ENCODE measurements at regions not wholly inside any gene's neighbourhood (a gene's known extent, or its start where the extent isn't known, plus 50 kb on each side); places are given as distances from the start of the nearest gene placed in this dataset.
"Not testable (repeated sequence)": the region's sequence is repeated elsewhere in the genome, so short reads cannot be mapped to it uniquely, and the experiment has no call there.

DNA sequence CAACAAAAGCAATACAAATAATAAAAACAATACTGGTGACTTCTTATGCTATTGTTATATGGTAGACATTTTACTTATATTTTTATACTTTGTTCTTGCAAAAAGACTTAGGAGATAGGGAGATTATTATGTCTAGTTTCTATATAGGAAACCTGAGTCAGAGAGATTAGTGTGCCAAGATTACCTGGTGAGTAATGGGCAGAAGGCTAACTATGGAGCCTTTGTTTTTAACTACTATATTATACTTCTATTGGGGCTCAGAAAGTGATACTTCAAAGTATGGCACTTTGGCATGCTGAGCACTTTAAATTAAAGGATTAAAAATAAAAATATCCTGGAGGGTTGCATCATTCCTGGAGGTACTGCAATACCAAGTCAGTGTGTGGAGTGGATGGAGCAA, 117.5 kb upstream of the CLINT1 start:
- DNase-seq (ENCODE audit: low read depth), result no peak

DNA sequence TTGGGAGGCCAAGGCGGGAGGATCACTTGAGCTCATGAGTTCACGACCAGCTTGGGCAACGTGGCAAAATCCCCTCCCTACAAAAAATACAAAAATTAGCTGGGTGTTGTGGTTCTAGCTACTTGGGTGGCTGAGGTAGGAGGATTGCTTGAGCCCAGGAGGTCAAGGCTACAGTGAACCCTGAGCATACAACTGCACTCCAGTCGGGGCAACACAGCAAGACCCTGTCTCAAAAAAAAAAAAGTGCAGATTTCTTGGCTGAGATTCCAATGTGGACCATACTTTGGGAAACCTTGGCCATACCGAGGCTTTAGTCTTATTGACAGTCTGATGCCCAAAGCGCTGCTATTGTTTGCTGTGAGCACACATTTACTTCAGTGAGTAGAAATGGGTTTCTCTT, 113.6 kb upstream of the CLINT1 start:
- DNase-seq (ENCODE audit: low read depth), result no peak

DNA sequence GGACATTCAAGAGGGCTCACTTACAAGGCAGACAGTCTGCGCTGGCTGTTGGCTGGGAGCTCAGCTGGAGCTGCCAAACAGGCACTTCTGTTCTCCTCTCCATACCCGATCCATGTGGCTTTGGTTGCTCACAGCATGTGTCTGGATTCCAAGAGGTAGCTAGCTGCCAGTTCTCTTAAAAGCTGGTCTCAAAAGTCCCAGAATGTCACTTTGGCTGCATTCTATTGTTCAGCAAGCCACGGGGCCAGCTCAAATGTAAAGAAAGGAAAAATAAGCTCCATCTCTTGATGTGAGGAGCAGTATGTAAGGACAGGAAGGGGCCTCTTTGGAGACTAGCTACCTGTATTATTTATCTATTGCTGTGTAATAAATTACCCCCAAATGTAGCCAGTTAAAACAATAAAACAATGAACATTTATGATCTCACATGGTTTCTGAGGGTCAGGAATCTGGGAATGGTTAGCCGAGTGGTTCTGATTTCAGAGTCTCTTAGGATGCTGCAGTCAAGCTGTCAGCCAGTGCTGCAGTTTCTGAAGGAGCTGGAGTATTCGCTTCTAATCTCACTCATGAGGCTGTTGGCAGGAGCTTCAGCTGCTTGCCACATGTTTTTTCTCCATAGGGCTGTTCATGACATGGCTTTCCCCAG, 112.7 kb upstream of the CLINT1 start:
- no peak for DNase-seq (ENCODE audit: low read depth)

DNA sequence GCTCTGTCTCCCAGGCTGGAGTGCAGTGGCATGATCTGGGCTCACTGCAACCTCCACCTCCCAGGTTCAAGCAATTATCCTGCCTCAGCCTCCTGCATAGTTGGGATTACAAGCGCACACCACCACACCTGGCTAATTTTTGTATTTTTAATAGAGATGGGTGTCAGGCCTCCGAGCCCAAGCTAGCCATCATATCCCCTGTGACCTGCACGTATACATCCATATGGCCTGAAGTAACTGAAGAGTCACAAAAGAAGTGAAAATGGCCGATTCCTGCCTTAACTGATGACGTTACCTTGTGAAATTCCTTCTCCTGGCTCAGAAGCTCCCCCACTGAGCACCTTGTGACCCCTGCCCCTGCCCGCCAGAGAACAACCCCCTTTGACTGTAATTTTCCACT, 109.6 kb upstream of the CLINT1 start:
- DNase-seq (ENCODE audit: low read depth), result not testable (repeated sequence)

DNA sequence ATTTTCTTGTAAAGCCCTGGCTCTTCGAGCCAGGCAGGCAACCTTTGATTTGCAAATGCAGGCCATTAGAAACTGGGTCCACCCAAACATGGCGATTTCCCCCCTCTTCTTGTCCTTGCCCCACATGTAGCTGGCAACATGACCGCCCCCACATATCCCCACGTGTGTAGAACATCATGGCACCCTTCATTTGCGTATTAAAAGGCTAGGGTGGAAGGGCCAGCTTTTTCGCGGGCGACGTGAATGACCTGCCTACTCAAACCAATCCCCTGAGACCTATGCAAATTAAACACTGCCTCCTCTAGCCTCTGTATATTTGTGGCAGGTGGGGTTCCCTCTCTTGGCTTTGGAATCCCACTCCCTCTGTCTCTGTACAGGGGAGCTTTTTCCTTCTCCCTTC, 107.0 kb upstream of the CLINT1 start:
- no peak for DNase-seq (ENCODE audit: low read depth)

DNA sequence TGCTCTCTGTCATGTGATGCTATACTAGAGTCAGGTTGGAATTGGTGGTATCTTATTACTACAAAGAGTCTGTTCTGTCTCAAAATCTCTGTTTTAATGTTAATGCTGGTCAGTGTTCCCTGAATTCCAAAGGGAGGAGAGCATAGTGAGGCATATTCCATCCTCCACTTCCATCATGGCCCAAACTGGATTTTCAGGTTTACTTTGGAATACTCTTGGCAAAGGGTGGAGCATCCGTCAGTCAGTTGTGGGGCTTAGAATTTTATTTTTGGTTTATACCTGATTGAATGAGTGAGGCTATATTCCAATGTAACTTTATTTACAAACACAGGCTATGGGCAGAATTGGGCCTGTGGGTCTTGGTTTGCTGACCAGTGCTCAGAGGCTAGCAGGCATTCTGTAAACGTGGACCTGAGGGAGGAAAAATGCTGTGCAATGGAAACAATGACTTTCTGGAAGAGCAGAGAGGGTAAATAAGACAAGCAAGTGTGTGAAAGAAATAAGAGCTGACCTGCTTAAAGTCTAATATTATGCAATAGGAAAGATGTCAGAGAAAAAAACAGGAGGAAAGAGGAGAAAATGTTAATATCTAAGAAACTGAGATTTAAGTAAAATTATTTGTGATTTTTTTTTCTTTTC, 106.2 kb upstream of the CLINT1 start:
- DNase-seq (ENCODE audit: low read depth), result no peak

DNA sequence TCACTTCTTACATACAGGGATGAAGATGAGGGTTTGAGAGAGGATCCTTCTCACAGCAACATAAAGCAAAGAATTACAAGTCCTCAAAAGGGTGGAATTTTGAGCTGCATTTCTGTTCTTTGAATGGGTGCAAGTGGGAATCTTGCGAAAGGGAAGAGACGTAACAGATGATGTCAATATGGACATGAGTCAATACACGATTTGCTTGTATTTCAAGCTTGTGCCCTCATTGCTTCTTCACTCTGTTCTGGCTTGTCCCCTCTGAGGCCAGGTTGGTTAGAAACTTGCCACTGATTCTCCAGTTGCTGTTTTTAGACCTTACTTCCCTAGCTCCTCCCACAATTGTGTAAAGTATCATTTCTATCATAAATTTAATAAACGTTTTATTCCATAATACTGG, 104.8 kb upstream of the CLINT1 start:
- DNase-seq (ENCODE audit: low read depth), result no peak

DNA sequence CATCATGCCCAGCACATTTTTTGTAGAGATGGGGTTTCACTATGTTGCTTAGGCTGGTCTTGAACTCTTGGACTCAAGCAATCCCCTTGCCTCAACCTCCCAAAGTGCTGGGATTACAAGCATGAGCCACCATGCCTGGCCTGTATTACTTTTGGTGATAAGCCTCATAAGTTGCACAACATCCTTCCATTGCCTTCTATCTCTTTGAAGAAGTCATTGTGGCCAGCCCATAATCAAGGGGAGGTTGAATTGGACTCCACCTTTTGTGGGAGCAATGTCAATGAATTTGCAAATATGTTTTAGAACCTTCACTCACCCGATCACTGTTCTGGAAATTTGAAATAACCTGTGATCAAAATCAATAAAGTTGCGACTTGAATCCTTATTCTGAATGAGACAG, 104.3 kb upstream of the CLINT1 start:
- DNase-seq (ENCODE audit: low read depth), result no peak

DNA sequence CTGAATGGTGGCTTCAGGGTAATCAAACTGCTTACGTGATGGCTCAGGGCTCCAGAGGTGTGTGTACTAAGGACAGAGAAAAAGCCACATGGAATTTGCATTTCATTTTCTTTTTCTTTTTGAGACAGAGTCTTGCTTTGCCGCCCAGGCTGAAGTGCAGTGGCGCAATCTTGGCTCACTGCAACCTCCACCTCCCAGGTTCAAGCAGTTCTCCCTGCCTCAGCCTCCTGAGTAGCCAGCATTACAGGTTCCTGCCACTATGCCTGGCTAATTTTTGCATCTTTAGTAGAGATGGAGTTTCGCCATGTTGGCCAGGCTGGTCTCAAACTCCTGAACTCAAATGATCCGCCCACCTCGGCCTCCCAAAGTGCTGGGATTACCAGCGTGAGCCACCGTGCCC, 103.7 kb upstream of the CLINT1 start:
- DNase-seq (ENCODE audit: low read depth), result not testable (repeated sequence)

DNA sequence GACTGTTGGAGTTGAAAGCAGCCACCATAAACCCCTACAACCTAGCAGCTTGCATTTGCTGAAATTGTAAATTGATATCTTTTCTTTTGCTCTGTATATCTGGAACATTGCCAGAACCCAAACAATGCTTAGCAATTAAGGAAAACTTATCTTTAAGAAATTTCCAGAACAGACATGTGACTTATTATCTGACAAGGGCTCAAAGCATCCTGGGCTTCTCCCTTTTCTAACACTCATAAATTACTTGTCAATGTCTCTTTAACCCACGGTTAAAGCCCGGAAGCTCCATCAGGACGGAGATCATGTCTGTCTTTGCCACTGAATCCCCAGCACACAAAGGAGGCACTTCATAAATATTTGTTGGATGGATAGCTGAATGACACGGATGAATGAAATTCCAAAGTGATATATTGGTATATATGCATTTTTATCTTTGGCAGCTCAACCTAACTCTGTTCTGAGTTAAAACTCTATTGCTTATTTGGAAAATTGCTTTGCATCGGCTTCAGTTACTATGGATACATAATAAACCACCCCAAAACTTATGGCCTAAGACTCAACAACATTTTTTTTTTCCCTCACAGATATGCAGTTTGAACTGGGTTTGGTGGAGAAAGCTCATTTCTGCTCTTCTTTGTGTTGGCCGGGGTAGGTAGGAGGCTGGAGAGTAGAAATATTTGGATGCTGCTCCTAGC, 103.1 kb upstream of the CLINT1 start:
- no peak for DNase-seq (ENCODE audit: low read depth)

DNA sequence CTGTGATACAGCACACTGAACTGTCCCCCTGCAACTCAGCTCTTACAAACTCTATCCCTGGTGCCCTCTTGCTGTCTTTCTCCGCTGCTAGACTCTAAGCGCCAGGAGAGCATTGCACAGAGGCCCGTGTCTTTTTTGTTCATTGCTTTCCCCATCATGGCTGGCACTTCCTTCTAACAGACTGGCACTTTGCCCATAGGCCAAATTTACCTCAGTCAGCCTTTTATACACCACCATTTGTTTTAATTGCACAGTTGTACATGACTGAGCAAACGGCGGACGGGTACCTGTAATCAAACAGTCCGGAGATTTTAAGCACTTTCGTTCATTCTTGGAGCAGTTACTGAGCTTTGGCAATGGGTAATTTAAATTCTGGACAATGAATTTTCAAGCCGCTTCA, 102.2 kb upstream of the CLINT1 start:
- no peak for DNase-seq (ENCODE audit: low read depth)

DNA sequence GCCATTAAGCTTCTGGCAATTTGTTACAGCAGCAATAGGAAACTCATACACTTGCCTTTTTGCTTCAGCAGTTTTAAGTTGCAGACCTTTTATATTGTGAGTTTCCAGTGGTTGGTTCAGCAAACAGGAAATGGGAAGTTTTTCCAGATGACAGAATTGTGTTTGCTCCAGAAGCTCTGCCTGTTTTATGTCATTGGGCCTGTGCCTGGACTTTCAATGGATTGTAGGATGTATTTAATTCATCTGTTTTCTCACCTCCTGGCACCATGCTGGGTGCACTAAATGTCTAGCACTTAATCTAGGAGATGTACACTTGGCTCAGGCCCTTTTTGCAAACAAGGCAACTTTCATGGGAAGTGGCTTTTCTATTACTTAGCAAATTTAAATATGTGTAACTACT, 100.4 kb upstream of the CLINT1 start:
- DNase-seq (ENCODE audit: low read depth), result no peak

DNA sequence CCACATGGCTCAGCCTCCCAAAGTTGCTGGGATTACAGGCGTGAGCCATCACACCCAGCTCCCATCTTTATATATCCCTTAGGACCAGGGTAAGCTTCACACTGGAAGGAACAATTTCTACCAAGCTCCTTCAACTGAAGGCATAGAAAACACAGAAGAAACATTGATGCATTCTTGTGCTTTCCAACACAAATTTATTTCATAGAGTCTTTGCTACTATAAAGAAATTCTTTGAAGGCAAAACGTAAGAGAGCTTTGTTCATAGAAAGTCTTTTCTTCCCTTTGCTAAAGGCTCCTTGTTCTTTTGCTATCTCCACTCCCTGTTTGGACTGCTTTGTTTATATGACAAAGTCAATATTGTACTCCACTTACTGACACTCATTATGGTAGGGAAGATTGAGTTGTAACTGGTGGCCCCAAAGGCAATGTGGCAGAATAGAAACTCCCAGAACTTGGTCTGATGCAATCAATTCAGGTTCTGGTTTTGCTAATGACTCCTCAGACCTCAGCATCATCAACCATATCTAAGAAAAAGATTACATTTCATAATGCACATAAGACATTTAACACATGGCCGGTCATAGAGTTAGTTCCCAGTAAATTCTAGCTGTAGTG, 97.4 kb upstream of the CLINT1 start:
- DNase-seq (ENCODE audit: low read depth), result no peak

DNA sequence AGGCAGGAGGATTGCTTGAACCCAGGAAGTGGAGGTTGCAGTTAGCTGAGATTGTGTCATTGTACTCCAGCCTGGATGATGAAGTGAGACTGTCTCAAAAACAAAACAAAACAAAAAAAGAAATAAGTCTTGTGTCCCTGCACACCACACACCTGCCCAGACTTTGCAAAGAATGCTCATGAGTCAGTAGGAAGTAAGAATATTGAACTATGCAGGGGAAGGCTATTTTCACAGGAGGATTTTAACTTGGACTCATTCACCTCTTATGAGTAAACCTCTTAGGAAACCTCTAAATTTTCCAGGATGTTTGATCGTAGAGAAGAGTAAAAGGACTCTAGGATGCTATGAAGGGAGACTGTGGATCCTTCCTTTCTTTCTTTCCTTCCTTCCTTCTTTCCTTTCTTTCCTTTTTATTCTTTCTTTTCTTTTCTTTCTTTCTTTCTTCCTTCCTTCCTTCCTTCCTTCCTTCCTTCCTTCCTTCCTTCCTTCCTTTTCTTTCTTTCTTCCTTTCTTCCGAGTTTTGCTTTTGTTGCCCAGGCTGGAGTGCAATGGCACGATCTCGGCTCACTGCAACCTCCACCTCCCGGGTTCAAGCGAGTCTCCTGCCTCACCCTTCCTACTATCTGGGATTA, 96.7 kb upstream of the CLINT1 start:
- DNase-seq (ENCODE audit: low read depth), result no peak

DNA sequence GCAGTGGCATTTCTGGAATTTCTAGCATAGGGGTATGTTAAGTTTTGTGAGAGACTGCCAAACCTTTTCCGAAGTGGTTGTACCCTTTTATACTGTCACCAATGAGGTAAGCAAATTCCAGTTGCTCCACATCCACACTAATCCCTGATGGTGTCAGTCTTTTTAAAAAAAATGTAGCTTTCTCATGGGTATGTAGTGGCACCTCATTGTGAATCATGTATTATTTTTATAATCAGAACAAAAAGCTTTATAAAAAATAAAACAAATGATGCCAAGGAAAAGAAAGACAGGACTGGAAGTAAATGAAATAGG, 93.4 kb upstream of the CLINT1 start:
- no peak for DNase-seq (ENCODE audit: low read depth)

DNA sequence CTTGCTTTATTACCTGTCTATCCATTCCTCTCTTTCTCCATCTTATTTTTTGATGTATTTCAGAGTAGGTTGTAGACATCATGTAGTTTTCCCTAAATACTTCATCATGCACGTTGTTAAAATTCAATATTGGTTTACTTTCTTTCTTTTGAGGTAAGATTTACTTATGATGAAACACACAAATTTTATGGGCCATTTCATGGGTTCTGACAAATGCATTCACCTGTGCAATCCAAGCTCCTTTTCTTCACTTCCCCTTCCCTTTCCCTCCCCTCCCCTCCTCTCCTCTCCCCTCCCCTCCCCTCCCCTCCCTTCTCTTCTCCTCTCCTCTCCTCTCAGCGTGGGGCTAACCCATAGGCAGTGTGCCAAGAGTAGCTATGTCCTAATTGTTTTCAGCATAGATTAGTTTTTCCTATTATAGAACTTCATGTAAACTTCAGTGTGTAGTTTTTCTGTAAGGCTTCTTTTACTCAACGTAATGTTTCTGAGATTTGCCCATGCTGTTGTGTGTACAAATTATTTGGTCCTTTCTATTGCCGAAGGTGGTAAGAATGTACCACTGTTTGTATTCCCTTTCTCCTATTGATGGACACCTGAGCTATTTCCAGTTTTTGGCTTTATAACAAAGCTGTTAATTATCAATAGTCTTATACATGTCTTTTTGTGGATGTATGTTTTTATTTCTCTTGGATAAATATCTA, 92.9 kb upstream of the CLINT1 start:
- no peak for DNase-seq (ENCODE audit: low read depth)

DNA sequence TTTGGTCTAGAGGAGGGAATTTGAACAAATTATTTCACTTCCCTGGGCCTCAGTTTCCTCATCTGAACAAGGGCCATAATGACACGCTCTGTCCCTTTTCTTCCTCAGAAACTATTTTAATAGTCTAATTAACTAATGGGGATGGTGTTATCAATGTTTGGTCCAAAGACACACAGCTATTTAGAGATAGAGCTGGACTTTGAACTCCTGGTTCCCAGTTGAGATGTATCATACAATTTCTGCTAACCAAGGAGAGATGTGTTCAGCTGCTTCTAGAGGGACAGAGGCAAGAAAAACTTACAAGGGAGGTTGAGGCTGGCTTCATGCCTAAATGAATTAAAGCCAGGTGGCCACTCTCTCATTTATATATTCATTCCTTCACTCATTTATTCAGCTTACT, 90.6 kb upstream of the CLINT1 start:
- no peak for DNase-seq (ENCODE audit: low read depth)

DNA sequence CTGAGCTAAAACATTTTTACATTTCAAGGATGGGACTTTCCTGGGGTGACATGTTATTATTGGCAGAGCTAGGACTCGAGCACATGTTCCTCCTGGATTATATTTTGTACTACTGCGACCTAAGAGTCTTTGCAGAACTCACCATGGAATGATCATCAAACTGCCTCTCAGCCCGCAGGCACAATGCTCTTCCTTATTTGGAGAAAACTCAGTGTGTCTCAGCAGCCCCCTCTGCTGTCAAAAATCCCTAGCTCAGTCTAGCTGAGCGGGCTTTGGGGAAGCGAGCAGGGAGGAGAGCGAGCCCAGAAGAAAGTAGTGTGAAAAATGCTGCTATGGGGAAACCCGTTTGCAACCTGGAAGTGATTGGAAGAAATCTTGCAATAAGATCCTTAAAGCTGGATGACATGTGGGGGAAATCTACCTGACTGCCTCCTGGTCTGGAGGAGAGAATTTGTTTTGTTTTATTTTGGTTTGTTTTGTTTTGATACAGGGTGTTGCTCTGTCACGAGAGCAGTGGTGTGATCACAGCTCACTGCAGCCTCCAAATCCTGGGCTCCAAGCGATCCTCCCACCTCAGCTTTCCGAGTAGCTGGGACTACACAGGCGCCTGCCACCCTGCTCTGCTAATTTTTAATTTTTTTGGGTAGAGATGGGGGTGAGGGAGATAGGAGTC, 89.9 kb upstream of the CLINT1 start:
- DNase-seq (ENCODE audit: low read depth), result peak; percentile 50

DNA sequence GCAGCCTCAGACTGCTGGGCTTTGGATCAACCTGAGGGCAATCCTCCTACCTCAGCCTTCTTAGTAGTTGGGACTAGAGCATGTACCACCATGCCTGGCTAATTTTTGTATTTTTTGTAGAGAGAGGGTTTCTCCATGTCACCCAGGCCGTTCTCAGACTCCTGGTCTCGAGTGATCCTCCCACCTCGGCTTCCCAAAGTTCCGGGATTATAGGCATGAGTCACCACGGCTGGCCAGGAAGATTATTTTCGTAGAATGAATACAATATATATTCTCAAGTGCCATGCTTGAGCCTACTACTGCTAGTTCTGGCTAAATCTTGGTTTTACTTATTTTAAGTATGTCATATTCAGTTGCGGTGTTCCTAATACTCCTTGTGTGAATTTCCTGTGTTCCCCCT, 88.2 kb upstream of the CLINT1 start:
- DNase-seq (ENCODE audit: low read depth), result no peak

DNA sequence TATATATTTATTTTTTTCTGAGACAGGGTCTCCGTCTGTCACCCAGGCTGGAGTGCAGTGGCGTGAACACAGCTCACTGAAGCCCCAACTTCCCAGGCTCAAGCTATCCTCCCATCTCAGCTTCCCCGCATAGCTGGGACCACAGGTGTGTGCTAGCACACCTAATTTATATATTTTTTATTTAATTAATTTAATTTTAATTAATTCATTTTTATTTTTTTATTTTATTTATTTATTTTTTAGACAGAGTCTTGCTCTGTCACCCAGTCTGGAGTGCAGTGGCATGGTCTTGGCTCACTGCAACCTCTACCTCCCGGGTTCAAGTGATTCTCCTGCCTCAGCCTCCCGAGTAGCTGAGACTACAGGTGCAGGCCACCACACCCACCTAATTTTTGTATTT, 86.9 kb upstream of the CLINT1 start:
- DNase-seq (ENCODE audit: low read depth), result not testable (repeated sequence)

DNA sequence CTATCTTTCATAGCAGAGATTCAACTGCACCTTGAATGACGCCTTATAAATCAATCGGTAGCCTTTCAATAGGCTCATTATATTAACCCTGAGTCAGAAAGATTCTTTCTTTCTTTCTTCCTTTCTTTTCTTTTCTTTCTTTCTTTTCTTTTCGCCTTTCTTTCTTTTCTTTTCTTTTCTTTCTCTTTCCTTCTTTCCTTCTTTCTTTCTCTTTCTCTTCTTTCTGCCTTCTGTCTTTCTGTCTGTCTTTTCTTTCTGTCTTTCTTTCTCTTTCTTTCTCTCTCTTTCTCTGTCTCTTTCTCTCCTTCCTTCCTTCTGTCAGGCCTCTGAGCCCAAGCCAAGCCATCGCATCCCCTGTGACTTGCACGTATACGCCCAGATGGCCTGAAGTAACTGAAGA, 86.0 kb upstream of the CLINT1 start:
- DNase-seq (ENCODE audit: low read depth), result no peak
